Activated CD4-positive, alpha-beta T cell treated with anti-CD3 and anti-CD28 coated beads, Interleukin-2, amount 10 ng/mL, durations not matched to agents 7 days and 5 days (primary cell): ENCODE measurements at regions not wholly inside any gene's neighbourhood (a gene's known extent, or its start where the extent isn't known, plus 50 kb on each side); places are given as distances from the start of the nearest gene placed in this dataset.

Experiments
- CTCF ChIA-PET: fragments of 350-600 bp; sonication (Branson Sonifier 250); formaldehyde crosslinking; loops from one replicate; lab custom pipeline; 2021; ENCODE audit warnings: antibody characterized with exemption; lab: Charles Lee
- POLR2A ChIA-PET: fragments of 350-600 bp; sonication (Branson Sonifier 250); formaldehyde crosslinking; loops from one replicate; lab custom pipeline; 2021; ENCODE audit warnings: antibody characterized with exemption; lab: Charles Lee
- DNase-seq: peaks from one replicate; pipeline ENCODE4 v3.0.0-alpha.2; 2020
- H3K27ac Mint-ChIP-seq: one replicate; pipeline ENCODE4 v1.8.0; 2021; ENCODE audit warnings: mild to moderate bottlenecking, moderate library complexity, mixed read lengths
- H3K27me3 Mint-ChIP-seq: one replicate; pipeline ENCODE4 v1.8.0; 2021; ENCODE audit warnings: mixed read lengths
- H3K36me3 Mint-ChIP-seq: one replicate; pipeline ENCODE4 v1.8.0; 2021; ENCODE audit warnings: low read depth, mixed read lengths
- H3K4me1 Mint-ChIP-seq: one replicate; pipeline ENCODE4 v1.8.0; 2021; ENCODE audit warnings: mixed read lengths
- H3K4me3 Mint-ChIP-seq: one replicate; pipeline ENCODE4 v1.8.0; 2021; ENCODE audit warnings: mild to moderate bottlenecking, moderate library complexity, mixed read lengths
- H3K9me3 Mint-ChIP-seq: one replicate; pipeline ENCODE4 v1.8.0; 2021; ENCODE audit warnings: mixed read lengths

- ChIA-PET POLR2A (no interaction called here), CTCF (no interaction called here)
- Mint-ChIP-seq H3K4me1 (no peaks in the 10 kb centered on the region), H3K4me3 (no peak overlapping the region), H3K36me3 (no peaks in the 10 kb centered on the region), H3K27me3 (no peaks in the 10 kb centered on the region), H3K27ac (no peak overlapping the region), H3K9me3 (peaks cover 7% of the 10 kb centered on the region)
- no peak for DNase-seq
Measured at GRCh38 chr13:86377451-86377850, 578.2 kb upstream of the SLITRK6 start.

- CTCF ChIA-PET = no interaction called here
- Mint-ChIP-seq H3K27me3 (no peaks in the 10 kb centered on the region), H3K36me3 (no peaks in the 10 kb centered on the region), H3K9me3 (peaks cover 2% of the 10 kb centered on the region), H3K27ac (no peak overlapping the region), H3K4me1 (no peaks in the 10 kb centered on the region), H3K4me3 (no peak overlapping the region)
- no peak for DNase-seq
- POLR2A ChIA-PET = no interaction called here
Measured at GRCh38 chr13:86378628-86379027, 579.4 kb upstream of the SLITRK6 start.

DNA sequence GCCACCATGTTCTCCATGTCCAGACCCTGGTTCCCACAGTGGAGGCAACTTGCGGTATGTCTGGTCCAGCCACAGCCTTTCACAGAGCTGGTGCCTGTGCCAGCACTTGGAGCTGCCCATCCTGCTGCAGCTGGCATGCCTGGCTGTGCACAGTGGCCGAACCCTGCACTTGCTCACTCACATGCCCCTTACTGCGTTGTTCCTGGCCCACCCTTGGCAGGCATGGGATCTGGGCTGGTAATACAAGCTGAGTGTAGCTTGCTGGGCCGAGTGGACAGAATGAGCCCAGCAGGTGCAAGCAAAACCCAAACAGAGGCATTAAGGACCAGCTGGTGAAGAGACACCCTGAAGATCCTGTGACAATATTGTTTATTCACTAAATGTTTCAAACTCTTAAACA is 583.9 kb upstream of the SLITRK6 start:
- Mint-ChIP-seq H3K27ac (no peak overlapping the region), H3K4me1 (no peaks in the 10 kb centered on the region), H3K4me3 (no peak overlapping the region), H3K36me3 (no peaks in the 10 kb centered on the region), H3K27me3 (no peaks in the 10 kb centered on the region), H3K9me3 (no peaks in the 10 kb centered on the region)
- ChIA-PET POLR2A (no interaction called here), CTCF (interaction anchor here (0.5 kb wide), 1 partner anchor 40 kb away, joined by 4 read pairs; no protein-coding TSS in a partner anchor)
- DNase-seq = no peak

DNA sequence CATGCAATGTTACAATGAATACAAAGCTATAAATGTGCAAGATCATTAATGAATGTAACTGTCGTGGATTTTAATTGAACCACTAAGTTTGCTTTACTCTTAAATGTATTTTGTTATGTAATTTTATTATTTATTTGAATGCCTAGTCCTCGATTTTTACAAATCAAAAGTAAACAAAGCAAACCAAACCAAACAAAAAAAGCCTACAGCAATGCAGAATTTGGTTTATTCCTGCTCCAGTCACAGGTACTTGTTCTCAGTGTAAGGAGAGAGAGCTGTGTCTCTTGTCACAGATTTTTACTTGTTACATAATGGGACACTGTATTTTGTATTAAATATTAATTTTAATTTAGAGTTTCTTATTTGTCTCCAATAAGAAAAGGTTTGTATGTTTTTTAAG is 584.3 kb upstream of the SLITRK6 start:
- POLR2A ChIA-PET = no interaction called here
- Mint-ChIP-seq H3K36me3 (no peaks in the 10 kb centered on the region), H3K4me3 (no peak overlapping the region)

GRCh38 chr13:86397635-86398034 is 598.4 kb upstream of the SLITRK6 start:
- DNase-seq = no peak
- peaks cover 2% of the 10 kb centered on the region for H3K9me3 Mint-ChIP-seq
- H3K27ac Mint-ChIP-seq = no peak overlapping the region
- ChIA-PET CTCF (no interaction called here), POLR2A (no interaction called here)
- no peaks in the 10 kb centered on the region for H3K4me1 Mint-ChIP-seq
- H3K27me3 Mint-ChIP-seq = no peaks in the 10 kb centered on the region
- no peak overlapping the region for H3K4me3 Mint-ChIP-seq
- H3K36me3 Mint-ChIP-seq = no peaks in the 10 kb centered on the region

More for the DNA sequence above, 584.3 kb upstream of the SLITRK6 start:
- DNase-seq = no peak
- H3K9me3 Mint-ChIP-seq = no peaks in the 10 kb centered on the region
- H3K27ac Mint-ChIP-seq = no peak overlapping the region
- CTCF ChIA-PET = interaction anchor here (0.5 kb wide), 1 partner anchor 40 kb away, joined by 4 read pairs; no protein-coding TSS in a partner anchor
- H3K27me3 Mint-ChIP-seq = no peaks in the 10 kb centered on the region
- no peaks in the 10 kb centered on the region for H3K4me1 Mint-ChIP-seq

DNA sequence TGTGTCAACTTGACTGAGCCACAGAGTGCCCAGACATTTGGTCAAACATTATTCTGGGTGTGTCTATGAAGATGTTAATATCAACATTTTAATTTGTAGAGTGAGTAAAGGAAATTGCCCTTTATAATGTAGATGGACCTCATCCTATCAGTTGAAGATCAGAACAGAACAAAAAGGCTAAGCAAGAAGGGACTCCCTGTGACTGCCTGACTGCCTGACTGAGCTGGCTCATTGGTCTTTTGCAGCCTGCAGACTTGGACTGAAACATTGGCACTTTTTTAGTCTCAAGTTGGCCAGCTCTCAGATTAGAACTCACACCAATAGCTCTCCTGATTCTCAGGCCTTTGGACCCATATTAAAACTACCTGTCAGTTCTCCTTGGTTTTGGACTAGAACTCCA is 600.4 kb upstream of the SLITRK6 start:
- no peaks in the 10 kb centered on the region for H3K36me3 Mint-ChIP-seq
- POLR2A ChIA-PET = no interaction called here
- no peak overlapping the region for H3K4me3 Mint-ChIP-seq
- no peaks in the 10 kb centered on the region for H3K4me1 Mint-ChIP-seq
- no peaks in the 10 kb centered on the region for H3K27me3 Mint-ChIP-seq
- CTCF ChIA-PET = no interaction called here
- H3K27ac Mint-ChIP-seq = no peak overlapping the region
- H3K9me3 Mint-ChIP-seq = peaks cover 2% of the 10 kb centered on the region
- no peak for DNase-seq

DNA sequence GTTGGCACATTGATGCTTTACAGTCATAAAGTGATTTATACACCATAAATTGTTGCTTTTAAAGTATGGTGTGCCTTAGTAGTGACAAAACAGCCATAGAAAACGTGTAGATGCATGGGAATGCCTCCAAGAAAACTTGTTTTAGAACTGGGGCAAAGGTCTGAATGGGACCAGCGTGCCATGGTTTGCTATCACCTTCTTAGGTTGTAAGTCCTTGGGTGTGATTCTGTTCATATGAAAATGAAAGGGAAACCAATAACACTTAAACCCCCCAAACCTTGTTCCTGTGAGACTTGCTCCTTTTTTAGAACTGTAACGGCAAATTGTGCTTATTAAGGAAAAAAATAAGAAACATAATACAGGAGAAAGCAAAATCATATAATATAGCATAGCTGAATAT is 603.3 kb upstream of the SLITRK6 start:
- ChIA-PET CTCF (no interaction called here), POLR2A (interaction anchor here (0.6 kb wide), 1 partner anchor 40 kb away, joined by 3 read pairs; no protein-coding TSS in a partner anchor)
- no peak for DNase-seq
- H3K36me3 Mint-ChIP-seq = no peaks in the 10 kb centered on the region
- H3K4me3 Mint-ChIP-seq = no peak overlapping the region
- H3K27me3 Mint-ChIP-seq = no peaks in the 10 kb centered on the region
- peaks cover 2% of the 10 kb centered on the region for H3K9me3 Mint-ChIP-seq
- no peak overlapping the region for H3K27ac Mint-ChIP-seq
- no peaks in the 10 kb centered on the region for H3K4me1 Mint-ChIP-seq

GRCh38 chr13:86403181-86403580 is 604.0 kb upstream of the SLITRK6 start:
- no peak overlapping the region for H3K27ac Mint-ChIP-seq
- H3K4me3 Mint-ChIP-seq = no peak overlapping the region
- H3K36me3 Mint-ChIP-seq = no peaks in the 10 kb centered on the region
- no peak for DNase-seq
- ChIA-PET POLR2A (interaction anchor here (0.6 kb wide), 1 partner anchor 39 kb away, joined by 3 read pairs; no protein-coding TSS in a partner anchor), CTCF (no interaction called here)
- H3K9me3 Mint-ChIP-seq = peaks cover 5% of the 10 kb centered on the region
- no peaks in the 10 kb centered on the region for H3K27me3 Mint-ChIP-seq
- H3K4me1 Mint-ChIP-seq = no peaks in the 10 kb centered on the region

GRCh38 chr13:86409466-86410241 is 610.4 kb upstream of the SLITRK6 start:
- H3K36me3 Mint-ChIP-seq = no peaks in the 10 kb centered on the region
- no peak overlapping the region for H3K4me3 Mint-ChIP-seq
- no peak overlapping the region for H3K27ac Mint-ChIP-seq
- POLR2A ChIA-PET = no interaction called here
- peaks cover 6% of the 10 kb centered on the region for H3K9me3 Mint-ChIP-seq
- CTCF ChIA-PET = no interaction called here
- DNase-seq = no peak
- H3K4me1 Mint-ChIP-seq = no peaks in the 10 kb centered on the region
- H3K27me3 Mint-ChIP-seq = no peaks in the 10 kb centered on the region

GRCh38 chr13:86425170-86425815 is 626.1 kb upstream of the SLITRK6 start:
- POLR2A ChIA-PET = no interaction called here
- no peaks in the 10 kb centered on the region for H3K27me3 Mint-ChIP-seq
- no peak for DNase-seq
- no peaks in the 10 kb centered on the region for H3K36me3 Mint-ChIP-seq
- H3K4me1 Mint-ChIP-seq = no peaks in the 10 kb centered on the region
- H3K27ac Mint-ChIP-seq = no peak overlapping the region
- CTCF ChIA-PET = no interaction called here
- H3K4me3 Mint-ChIP-seq = no peak overlapping the region
- H3K9me3 Mint-ChIP-seq = peaks cover 15% of the 10 kb centered on the region

GRCh38 chr13:86426437-86426836 is 627.2 kb upstream of the SLITRK6 start:
- no peak overlapping the region for H3K4me3 Mint-ChIP-seq
- H3K27me3 Mint-ChIP-seq = no peaks in the 10 kb centered on the region
- no peaks in the 10 kb centered on the region for H3K36me3 Mint-ChIP-seq
- no peak overlapping the region for H3K27ac Mint-ChIP-seq
- no peak for DNase-seq
- peaks cover 7% of the 10 kb centered on the region for H3K9me3 Mint-ChIP-seq
- CTCF ChIA-PET = no interaction called here
- H3K4me1 Mint-ChIP-seq = no peaks in the 10 kb centered on the region
- POLR2A ChIA-PET = no interaction called here

GRCh38 chr13:86429756-86430155 is 630.5 kb upstream of the SLITRK6 start:
- H3K27ac Mint-ChIP-seq = no peak overlapping the region

DNA sequence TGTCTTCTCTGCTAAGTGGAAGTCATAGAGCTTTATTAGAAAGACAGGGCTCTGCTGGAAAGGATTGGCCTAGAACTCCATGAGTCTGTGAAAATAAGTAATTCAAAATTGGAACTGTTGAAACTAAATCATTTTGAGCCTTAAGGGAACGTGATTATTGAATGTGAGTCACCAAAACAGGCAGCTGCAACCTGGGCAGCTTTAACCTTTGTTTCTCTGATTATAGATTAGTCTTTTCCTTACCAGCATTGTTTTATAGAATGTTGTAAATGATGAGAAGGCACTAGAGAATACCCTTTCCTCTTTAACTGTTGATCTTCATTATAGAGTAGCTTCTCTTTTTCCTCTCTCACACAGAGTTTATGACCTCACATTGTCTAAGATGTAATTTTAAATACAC is 638.8 kb upstream of the SLITRK6 start:
- Mint-ChIP-seq H3K27me3 (no peaks in the 10 kb centered on the region), H3K4me1 (no peaks in the 10 kb centered on the region), H3K27ac (no peak overlapping the region), H3K4me3 (no peak overlapping the region), H3K36me3 (no peaks in the 10 kb centered on the region), H3K9me3 (peaks cover 14% of the 10 kb centered on the region)
- DNase-seq = no peak
- ChIA-PET CTCF (no interaction called here), POLR2A (interaction anchor here (0.6 kb wide), 1 partner anchor 11 kb away, joined by 5 read pairs; no protein-coding TSS in a partner anchor)

More at GRCh38 chr13:86429756-86430155, 630.5 kb upstream of the SLITRK6 start:
- H3K9me3 Mint-ChIP-seq = peaks cover 10% of the 10 kb centered on the region
- H3K36me3 Mint-ChIP-seq = no peaks in the 10 kb centered on the region
- DNase-seq = no peak
- H3K4me1 Mint-ChIP-seq = no peaks in the 10 kb centered on the region
- CTCF ChIA-PET = no interaction called here
- no peak overlapping the region for H3K4me3 Mint-ChIP-seq
- H3K27me3 Mint-ChIP-seq = no peaks in the 10 kb centered on the region
- POLR2A ChIA-PET = no interaction called here
